ENCODE measurements at regions not wholly inside any gene's neighbourhood (a gene's known extent, or its start where the extent isn't known, plus 50 kb on each side); places are given as distances from the start of the nearest gene placed in this dataset.
"Not testable (repeated sequence)": the region's sequence is repeated elsewhere in the genome, so short reads cannot be mapped to it uniquely, and the experiment has no call there.

DNA sequence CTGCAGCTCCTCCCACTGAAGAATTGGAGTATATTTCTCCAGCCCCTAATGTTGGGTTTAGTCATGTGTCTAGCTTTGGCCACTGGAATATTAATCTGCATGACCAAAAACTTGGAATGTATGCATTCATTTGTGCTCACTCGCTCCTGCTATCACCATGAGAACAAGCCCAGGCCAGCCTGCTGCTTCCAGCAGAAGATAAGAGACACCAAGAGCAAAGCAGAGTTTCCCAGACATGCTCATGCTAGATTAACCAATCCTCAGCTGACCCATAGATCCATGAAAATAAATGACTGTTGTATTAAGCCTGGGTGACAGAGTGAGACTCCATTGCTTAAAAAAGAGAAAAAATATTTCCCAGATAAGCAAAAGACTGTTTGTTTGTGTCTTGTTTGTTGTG, 119.6 kb downstream of the ALG1L2 start:
- H3K4me1 ChIP-seq; H3K4me2 ChIP-seq; FAIRE-seq; CTCF ChIA-PET; POLR2A ChIA-PET; H3K4me3 ChIP-seq; H3K27ac ChIP-seq; H3K9me3 ChIP-seq; ATAC-seq; DNase-seq (ENCODE audit: low read depth in 1 of 2, low spot score in 1 of 2): not testable (repeated sequence)
- WGBS (ENCODE audit: missing lambda C conversion rate), result 0% methylated on average over 1 of the region's 1 CpG

DNA sequence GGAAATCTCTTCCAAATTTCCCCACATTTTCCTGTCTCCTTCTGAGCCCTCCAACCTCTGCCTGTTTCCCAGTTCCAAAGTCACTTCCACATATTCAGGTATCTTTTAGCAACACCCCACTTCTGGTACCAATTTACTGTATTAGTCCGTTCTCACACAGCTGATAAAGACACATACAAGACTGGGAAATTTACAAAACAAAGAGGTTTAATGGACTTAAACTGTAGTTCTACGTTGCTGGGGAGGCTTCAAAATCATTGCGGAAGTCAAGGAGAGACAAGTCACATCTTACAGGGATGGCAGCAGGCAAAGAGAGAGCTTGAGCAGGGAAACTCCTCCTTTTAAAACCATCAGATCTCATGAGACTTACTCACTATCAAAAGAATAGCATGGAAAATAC, 122.0 kb downstream of the ALG1L2 start:
- ATAC-seq; CTCF ChIA-PET; H3K9me3 ChIP-seq; H3K27ac ChIP-seq; H3K4me2 ChIP-seq; FAIRE-seq; H3K4me3 ChIP-seq; H3K4me1 ChIP-seq; DNase-seq (ENCODE audit: low read depth in 1 of 2, low spot score in 1 of 2); POLR2A ChIA-PET: not testable (repeated sequence)
- 39% methylated on average over 3 of the region's 3 CpGs for WGBS (ENCODE audit: missing lambda C conversion rate)

DNA sequence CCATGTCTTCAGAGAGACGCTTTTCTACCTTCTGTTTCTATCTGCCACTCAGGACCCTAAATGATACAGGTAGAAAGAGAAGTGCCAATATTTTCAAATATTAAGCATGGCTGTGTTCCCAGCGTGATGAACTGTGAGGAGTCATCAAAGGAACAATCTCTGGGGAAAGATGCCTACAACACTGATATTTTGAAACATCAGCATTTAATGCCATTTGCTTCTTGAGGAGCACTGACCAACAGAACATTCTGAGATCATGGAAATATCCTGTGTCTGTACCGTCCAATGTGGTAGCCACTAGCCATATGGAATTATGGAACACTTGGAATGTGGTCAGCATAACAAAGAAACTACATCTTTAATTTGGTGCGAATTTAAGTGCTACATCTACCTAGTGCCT, 117.9 kb upstream of the COL6A5 start:
- no peak overlapping the region for H3K4me3 ChIP-seq
- no peak for FAIRE-seq
- no peak overlapping the region for H3K27ac ChIP-seq
- H3K9me3 ChIP-seq, result no peaks in the 10 kb centered on the region
- DNase-seq (ENCODE audit: low read depth in 1 of 2, low spot score in 1 of 2), result no peak
- TF ChIP-seq HOXB5 (CRISPR knock-in tag; IDR thresholded peaks at IDR 0.05) (no peak), TFCP2L1 (CRISPR knock-in tag; IDR thresholded peaks at IDR 0.05) (no peak), MAFK (IDR thresholded peaks at IDR 0.05; ENCODE audit: partially characterized antibody) (peak; percentile 65)
- no peaks in the 10 kb centered on the region for H3K4me1 ChIP-seq
- no peak for ATAC-seq
- WGBS (ENCODE audit: missing lambda C conversion rate), result 20% methylated on average over 4 of the region's 4 CpGs
- CTCF ChIA-PET, result no interaction called here
- H3K4me2 ChIP-seq, result no peak overlapping the region
- POLR2A ChIA-PET, result no interaction called here

DNA sequence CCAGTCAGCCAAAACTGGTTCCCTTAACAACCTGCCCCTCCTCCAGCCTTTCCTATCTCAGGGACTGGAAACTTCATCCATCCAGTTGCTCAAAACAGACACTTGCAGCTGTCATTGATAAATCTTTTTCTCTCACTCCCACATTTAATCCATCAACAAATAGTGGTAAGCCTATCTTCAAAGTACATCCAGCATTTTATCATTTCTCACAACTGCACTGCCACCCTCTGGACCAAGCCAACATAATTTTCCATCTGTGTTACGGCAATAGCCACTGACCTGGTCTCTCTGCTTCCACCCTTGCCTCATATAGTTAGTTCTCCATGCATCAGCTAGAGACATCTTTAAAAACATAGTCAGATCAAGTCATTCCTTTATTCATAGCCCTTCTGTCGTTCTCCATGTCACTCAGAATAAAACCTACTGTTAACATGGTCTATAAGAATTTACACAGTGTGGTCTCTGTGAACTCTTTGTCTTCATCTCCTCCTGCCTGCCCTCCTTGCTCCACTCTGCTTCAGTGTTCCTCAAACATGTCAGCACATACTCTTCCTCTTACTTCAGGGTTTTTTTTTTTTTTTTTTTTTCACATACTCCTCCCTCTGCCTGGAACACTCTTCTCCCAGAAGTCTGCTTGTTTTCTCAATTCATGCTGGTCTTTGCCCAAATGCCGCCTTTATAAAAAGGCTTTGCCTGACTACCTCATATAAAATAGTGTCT, 102.5 kb upstream of the COL6A5 start:
- Histone ChIP-seq H3K9me3 (no peaks in the 10 kb centered on the region), H3K4me3 (no peak overlapping the region), H3K4me1 (no peaks in the 10 kb centered on the region), H3K4me2 (no peak overlapping the region), H3K27ac (no peak overlapping the region)
- ATAC-seq (no peak), DNase-seq (ENCODE audit: low read depth in 1 of 2, low spot score in 1 of 2) (peak in 1 of 2 experiments; percentile 6), FAIRE-seq (no peak)
- ChIA-PET CTCF (no interaction called here), POLR2A (no interaction called here)
- TF ChIP-seq, protein P1, sequence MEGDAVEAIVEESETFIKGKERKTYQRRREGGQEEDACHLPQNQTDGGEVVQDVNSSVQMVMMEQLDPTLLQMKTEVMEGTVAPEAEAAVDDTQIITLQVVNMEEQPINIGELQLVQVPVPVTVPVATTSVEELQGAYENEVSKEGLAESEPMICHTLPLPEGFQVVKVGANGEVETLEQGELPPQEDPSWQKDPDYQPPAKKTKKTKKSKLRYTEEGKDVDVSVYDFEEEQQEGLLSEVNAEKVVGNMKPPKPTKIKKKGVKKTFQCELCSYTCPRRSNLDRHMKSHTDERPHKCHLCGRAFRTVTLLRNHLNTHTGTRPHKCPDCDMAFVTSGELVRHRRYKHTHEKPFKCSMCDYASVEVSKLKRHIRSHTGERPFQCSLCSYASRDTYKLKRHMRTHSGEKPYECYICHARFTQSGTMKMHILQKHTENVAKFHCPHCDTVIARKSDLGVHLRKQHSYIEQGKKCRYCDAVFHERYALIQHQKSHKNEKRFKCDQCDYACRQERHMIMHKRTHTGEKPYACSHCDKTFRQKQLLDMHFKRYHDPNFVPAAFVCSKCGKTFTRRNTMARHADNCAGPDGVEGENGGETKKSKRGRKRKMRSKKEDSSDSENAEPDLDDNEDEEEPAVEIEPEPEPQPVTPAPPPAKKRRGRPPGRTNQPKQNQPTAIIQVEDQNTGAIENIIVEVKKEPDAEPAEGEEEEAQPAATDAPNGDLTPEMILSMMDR (IDR thresholded peaks at IDR 0.05), result no peak
- peak in 1 of 2 experiments; percentile 24; a peak in 2 of 5 replicates for TF ChIP-seq RAD21 (conservative IDR thresholded peaks at IDR 0.05 in 1 of 2, IDR thresholded peaks at IDR 0.05 in 1 of 2)
- 14% methylated on average over 3 of the region's 3 CpGs for WGBS (ENCODE audit: missing lambda C conversion rate)

DNA sequence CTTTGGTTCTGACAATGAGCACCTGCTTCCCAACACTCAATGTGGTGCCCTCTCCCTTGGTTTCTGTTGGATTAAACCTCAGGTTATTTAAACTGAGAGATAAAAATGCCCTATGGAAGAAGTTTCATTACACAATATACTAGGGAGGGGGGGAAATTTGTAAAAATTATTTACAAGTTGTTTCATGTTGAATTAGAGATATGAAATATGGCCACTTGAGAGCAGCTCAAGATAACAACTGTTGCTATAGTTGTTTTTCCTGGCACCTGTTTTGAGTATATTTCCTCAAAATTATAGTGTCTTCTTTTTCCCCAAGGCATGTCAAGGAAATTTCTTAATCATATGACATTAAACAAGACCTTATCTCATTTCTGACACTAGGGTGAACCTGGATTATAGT, 101.7 kb upstream of the COL6A5 start:
- ATAC-seq (no peak), FAIRE-seq (no peak), DNase-seq (ENCODE audit: low read depth in 1 of 2, low spot score in 1 of 2) (no peak)
- no peaks in the 10 kb centered on the region for H3K9me3 ChIP-seq
- H3K27ac ChIP-seq, result no peak overlapping the region
- H3K4me1 ChIP-seq, result no peaks in the 10 kb centered on the region
- ChIA-PET CTCF (no interaction called here), POLR2A (no interaction called here)
- TF ChIP-seq MAFK (IDR thresholded peaks at IDR 0.05; ENCODE audit: partially characterized antibody) (no peak), JUNB (IDR thresholded peaks at IDR 0.05) (no peak), ZNF302 (CRISPR knock-in tag; IDR thresholded peaks at IDR 0.05) (no peak), SMC3 (IDR thresholded peaks at IDR 0.05) (no peak), EHMT2 (IDR thresholded peaks at IDR 0.05; ENCODE audit: low read depth) (no peak), MYC (IDR thresholded peaks at IDR 0.05; ENCODE audit: borderline replicate concordance, low read length) (no peak), CBX8 (IDR thresholded peaks at IDR 0.05) (no peak), CEBPB (IDR thresholded peaks at IDR 0.05) (no peak), ZSCAN20 (CRISPR knock-in tag; IDR thresholded peaks at IDR 0.05) (no peak), RARB (CRISPR knock-in tag; IDR thresholded peaks at IDR 0.05) (no peak)
- TF ChIP-seq, protein P2, sequence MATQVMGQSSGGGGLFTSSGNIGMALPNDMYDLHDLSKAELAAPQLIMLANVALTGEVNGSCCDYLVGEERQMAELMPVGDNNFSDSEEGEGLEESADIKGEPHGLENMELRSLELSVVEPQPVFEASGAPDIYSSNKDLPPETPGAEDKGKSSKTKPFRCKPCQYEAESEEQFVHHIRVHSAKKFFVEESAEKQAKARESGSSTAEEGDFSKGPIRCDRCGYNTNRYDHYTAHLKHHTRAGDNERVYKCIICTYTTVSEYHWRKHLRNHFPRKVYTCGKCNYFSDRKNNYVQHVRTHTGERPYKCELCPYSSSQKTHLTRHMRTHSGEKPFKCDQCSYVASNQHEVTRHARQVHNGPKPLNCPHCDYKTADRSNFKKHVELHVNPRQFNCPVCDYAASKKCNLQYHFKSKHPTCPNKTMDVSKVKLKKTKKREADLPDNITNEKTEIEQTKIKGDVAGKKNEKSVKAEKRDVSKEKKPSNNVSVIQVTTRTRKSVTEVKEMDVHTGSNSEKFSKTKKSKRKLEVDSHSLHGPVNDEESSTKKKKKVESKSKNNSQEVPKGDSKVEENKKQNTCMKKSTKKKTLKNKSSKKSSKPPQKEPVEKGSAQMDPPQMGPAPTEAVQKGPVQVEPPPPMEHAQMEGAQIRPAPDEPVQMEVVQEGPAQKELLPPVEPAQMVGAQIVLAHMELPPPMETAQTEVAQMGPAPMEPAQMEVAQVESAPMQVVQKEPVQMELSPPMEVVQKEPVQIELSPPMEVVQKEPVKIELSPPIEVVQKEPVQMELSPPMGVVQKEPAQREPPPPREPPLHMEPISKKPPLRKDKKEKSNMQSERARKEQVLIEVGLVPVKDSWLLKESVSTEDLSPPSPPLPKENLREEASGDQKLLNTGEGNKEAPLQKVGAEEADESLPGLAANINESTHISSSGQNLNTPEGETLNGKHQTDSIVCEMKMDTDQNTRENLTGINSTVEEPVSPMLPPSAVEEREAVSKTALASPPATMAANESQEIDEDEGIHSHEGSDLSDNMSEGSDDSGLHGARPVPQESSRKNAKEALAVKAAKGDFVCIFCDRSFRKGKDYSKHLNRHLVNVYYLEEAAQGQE (IDR thresholded peaks at IDR 0.05), result no peak
- TF ChIP-seq, protein P1 (IDR thresholded peaks at IDR 0.05), result no peak
- no peak overlapping the region for H3K4me2 ChIP-seq
- no peak overlapping the region for H3K4me3 ChIP-seq
